H1 (cell line): ENCODE measurements at regions not wholly inside any gene's neighbourhood (a gene's known extent, or its start where the extent isn't known, plus 50 kb on each side); places are given as distances from the start of the nearest gene placed in this dataset.

Experiments
- CTCF ChIP-seq, 3 experiments: IDR thresholded peaks; 1 replicate in 2 of 3; 2 replicates in 1 of 3; pipeline versions ENCODE4 v1.5.1 to v1.6.1; 2011; ENCODE audit warnings: low read length in 3 of 3, mild to moderate bottlenecking in 3 of 3, inconsistent platforms in 2 of 3, low read depth in 1 of 3, moderate library complexity in 1 of 3; ENCODE audit not compliant: insufficient read depth in 1 of 3; ENCODE audit errors: control extremely low read depth in 1 of 3
- EP300 ChIP-seq, 2 experiments: IDR thresholded peaks; 1 replicate in 1 of 2; 2 replicates in 1 of 2; pipeline ENCODE4 v1.6.1; 2011 to 2012; ENCODE audit warnings: low read depth in 2 of 2, low read length in 2 of 2, mild to moderate bottlenecking in 2 of 2, borderline replicate concordance in 1 of 2, inconsistent platforms in 1 of 2, moderate library complexity in 1 of 2
- GABPA ChIP-seq: IDR thresholded peaks from 2 replicates; pipeline ENCODE4 v1.6.1; 2011; ENCODE audit warnings: mild to moderate bottlenecking, low read length, moderate library complexity, borderline replicate concordance; ENCODE audit not compliant: insufficient read depth
- JUND ChIP-seq: IDR thresholded peaks from 2 replicates; pipeline ENCODE4 v1.6.1; 2011; ENCODE audit warnings: mild to moderate bottlenecking, improper control_type of control experiment, low read length
- POLR2A ChIP-seq, 2 experiments: IDR thresholded peaks; 1 replicate in 1 of 2; 2 replicates in 1 of 2; pipeline ENCODE4 v1.6.1; 2011; ENCODE audit warnings: low read depth in 2 of 2, low read length in 2 of 2, mild to moderate bottlenecking in 2 of 2; ENCODE audit errors: control extremely low read depth in 1 of 2
- POLR2AphosphoS5 ChIP-seq: IDR thresholded peaks from 2 replicates; pipeline ENCODE4 v1.6.1; 2011; ENCODE audit warnings: low read depth, low read length
- SRF ChIP-seq: IDR thresholded peaks from 2 replicates; pipeline ENCODE4 v1.6.1; 2011; ENCODE audit warnings: mild to moderate bottlenecking, low read depth, low read length, moderate library complexity

- no peak for TF ChIP-seq GABPA
- TF ChIP-seq EP300 (IDR thresholded peaks at IDR 0.05; ENCODE audit: borderline replicate concordance in 1 of 2, low read depth in 2 of 2, low read length in 2 of 2) = no peak
- TF ChIP-seq CTCF (IDR thresholded peaks at IDR 0.05; ENCODE audit: control extremely low read depth in 1 of 3, insufficient read depth in 1 of 3, low read depth in 1 of 3, low read length in 3 of 3) = no peak
- no peak for TF ChIP-seq JUND
- no peak for TF ChIP-seq POLR2AphosphoS5
- TF ChIP-seq POLR2A (IDR thresholded peaks at IDR 0.05; ENCODE audit: control extremely low read depth in 1 of 2, low read depth in 2 of 2, low read length in 2 of 2) = no peak
- no peak for TF ChIP-seq SRF
These were observed 75.6 kb upstream of the KCNH7 start for GRCh38 chr2:162914161-162914560.
